Type B pancreatic cell (in vitro differentiated cells): ENCODE measurements at regions not wholly inside any gene's neighbourhood (a gene's known extent, or its start where the extent isn't known, plus 50 kb on each side); places are given as distances from the start of the nearest gene placed in this dataset.

Experiments used
- DNase-seq: peaks from one replicate; pipeline ENCODE4 v3.0.0; 2021; ENCODE audit warnings: mixed read lengths; ENCODE audit not compliant: unreplicated experiment; ENCODE audit errors: extremely low spot score
- H3K27ac Mint-ChIP-seq: 2 replicates; pipeline ENCODE4 v1.8.0; 2021; ENCODE audit warnings: mild to moderate bottlenecking, mixed read lengths
- H3K27me3 Mint-ChIP-seq: 2 replicates; pipeline ENCODE4 v1.8.0; 2021; ENCODE audit warnings: mixed read lengths
- H3K36me3 Mint-ChIP-seq: 2 replicates; pipeline ENCODE4 v1.8.0; 2021; ENCODE audit warnings: mixed read lengths
- H3K4me1 Mint-ChIP-seq: one replicate; pipeline ENCODE4 v1.8.0; 2021; ENCODE audit warnings: mixed read lengths; ENCODE audit not compliant: unreplicated experiment
- H3K4me3 Mint-ChIP-seq: 2 replicates; pipeline ENCODE4 v1.8.0; 2021; ENCODE audit warnings: mild to moderate bottlenecking, mixed read lengths
- H3K9me3 Mint-ChIP-seq: 2 replicates; pipeline ENCODE4 v1.8.0; 2021; ENCODE audit warnings: mixed read lengths
- CTCF ChIP-seq: fragments of 200-600 bp; sonication (generic); conservative IDR thresholded peaks from 2 replicates; pipeline ENCODE4 v1.5.0; 2021; ENCODE audit warnings: antibody characterized with exemption, mild to moderate bottlenecking

- no peak for DNase-seq
- no peak for TF ChIP-seq CTCF
- H3K4me3 Mint-ChIP-seq: no peak overlapping the region
- H3K27ac Mint-ChIP-seq: no peak overlapping the region
- no peaks in the 10 kb centered on the region for H3K9me3 Mint-ChIP-seq
- no peaks in the 10 kb centered on the region for H3K27me3 Mint-ChIP-seq
- peaks cover 19% of the 10 kb centered on the region for H3K4me1 Mint-ChIP-seq
- H3K36me3 Mint-ChIP-seq: no peaks in the 10 kb centered on the region
Measured at GRCh38 chr6:1089859-1090258, 222.0 kb upstream of the FOXQ1 start.

- H3K4me3 Mint-ChIP-seq: no peak overlapping the region
- H3K4me1 Mint-ChIP-seq: peaks cover 13% of the 10 kb centered on the region
- no peak for TF ChIP-seq CTCF
- no peak overlapping the region for H3K27ac Mint-ChIP-seq
- no peaks in the 10 kb centered on the region for H3K36me3 Mint-ChIP-seq
- H3K27me3 Mint-ChIP-seq: no peaks in the 10 kb centered on the region
- no peak for DNase-seq
- H3K9me3 Mint-ChIP-seq: no peaks in the 10 kb centered on the region
Measured at GRCh38 chr6:1088492-1089001, 223.4 kb upstream of the FOXQ1 start.

GRCh38 chr6:1087154-1087843 is 224.6 kb upstream of the FOXQ1 start:
- Mint-ChIP-seq H3K36me3 (no peaks in the 10 kb centered on the region), H3K27me3 (no peaks in the 10 kb centered on the region), H3K4me3 (no peak overlapping the region), H3K4me1 (peaks cover 13% of the 10 kb centered on the region), H3K9me3 (no peaks in the 10 kb centered on the region), H3K27ac (peak overlapping the region; percentile 16)
- no peak for DNase-seq
- TF ChIP-seq CTCF: no peak

GRCh38 chr6:1086446-1087153 is 225.3 kb upstream of the FOXQ1 start:
- DNase-seq: no peak
- Mint-ChIP-seq H3K4me3 (no peak overlapping the region), H3K36me3 (no peaks in the 10 kb centered on the region), H3K27ac (peak overlapping the region; percentile 16), H3K27me3 (no peaks in the 10 kb centered on the region), H3K9me3 (no peaks in the 10 kb centered on the region), H3K4me1 (peaks cover 18% of the 10 kb centered on the region)
- TF ChIP-seq CTCF: no peak

- DNase-seq: no peak
- Mint-ChIP-seq H3K27ac (no peak overlapping the region), H3K36me3 (no peaks in the 10 kb centered on the region), H3K9me3 (no peaks in the 10 kb centered on the region), H3K4me3 (no peak overlapping the region), H3K4me1 (peaks cover 25% of the 10 kb centered on the region), H3K27me3 (peaks cover 3% of the 10 kb centered on the region)
- no peak for TF ChIP-seq CTCF
Measured at GRCh38 chr6:1082285-1082935, 229.5 kb upstream of the FOXQ1 start.
